NCI-H748 (cell line): ENCODE measurements at regions not wholly inside any gene's neighbourhood (a gene's known extent, or its start where the extent isn't known, plus 50 kb on each side); places are given as distances from the start of the nearest gene placed in this dataset.

Experiments used
- DNase-seq: peaks from one replicate; lab custom pipeline; 2025; ENCODE audit not compliant: unreplicated experiment; lab: John Stamatoyannopoulos, UW

DNA sequence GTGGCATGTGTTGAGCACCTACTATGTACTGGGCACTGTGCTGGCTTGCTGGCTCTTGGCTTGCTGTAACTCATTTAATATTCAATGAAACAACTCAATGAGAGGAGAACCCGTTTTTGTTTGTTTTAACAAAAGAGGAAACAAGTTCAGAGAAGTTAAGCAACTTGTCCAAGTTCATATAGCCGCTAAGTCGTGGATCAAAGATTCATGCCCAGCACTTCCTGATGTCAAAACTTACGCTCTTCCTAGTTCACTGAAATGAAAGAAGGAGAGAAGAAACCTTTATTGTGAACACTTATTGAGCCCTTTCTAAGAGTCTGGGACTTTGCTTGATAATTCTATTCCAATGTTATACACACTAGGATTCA, 475.9 kb downstream of the PTPRU start:
- DNase-seq = no peak

DNA sequence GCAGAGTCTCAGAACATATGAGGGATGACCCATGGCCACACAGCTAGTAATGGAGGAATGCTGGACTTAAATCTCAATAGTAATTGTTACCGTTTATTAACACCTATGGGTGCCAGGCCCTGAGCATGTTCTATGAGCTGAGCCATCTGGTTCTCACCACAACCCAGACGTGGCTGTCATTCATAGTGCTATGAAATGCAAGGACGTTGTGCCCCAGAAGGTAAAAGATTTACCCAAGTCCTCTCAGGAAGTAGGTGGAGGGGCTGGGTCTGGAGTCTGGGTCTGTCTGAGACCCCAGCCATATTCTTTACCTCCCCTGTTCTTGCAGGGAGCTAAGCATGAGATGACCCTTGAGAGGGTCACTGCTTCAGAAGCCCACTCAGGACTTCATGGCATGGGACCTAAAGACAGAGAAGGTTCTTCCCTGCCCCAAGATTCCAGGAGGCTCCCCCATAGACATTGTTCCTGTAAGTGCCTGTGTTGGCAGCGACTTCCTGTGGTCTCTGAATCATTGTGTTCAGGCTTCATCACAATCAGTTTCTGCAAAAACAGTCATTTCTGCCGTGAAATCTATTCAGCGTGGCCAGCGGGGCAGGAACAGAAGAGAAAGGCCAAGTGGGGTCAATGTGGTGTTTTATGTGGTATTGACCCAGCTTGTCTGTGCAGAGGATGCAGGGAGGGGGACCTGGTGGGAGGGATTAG, 475.4 kb downstream of the PTPRU start:
- DNase-seq = no peak

DNA sequence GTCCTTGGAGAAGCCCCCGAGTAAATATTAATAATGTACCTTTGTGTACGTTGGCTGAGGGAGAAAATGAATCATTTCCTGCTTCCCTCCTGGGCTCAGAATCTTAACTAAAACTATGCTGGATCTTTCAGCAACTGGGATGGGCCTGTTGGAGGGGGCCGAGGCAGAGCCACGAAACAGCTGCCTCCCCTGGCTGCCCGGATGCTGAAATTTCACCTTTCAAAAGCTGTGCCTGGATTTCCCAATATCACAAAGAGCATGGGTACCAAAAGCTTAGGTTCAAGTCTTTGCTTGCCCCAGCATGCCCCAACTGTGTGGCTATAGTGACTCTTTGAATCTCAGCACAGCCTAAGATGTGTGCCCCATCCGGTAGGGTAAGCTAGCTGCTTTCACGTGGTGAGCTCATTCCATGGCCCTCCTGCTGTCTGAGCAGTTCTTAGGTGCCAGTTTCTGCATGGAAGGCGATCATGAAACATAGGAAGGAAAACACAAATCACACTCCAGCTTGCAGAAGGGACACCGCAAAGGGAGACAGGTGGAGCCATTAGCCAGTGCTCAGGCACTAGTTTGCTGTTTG, 473.5 kb downstream of the PTPRU start:
- DNase-seq = peak; percentile 21

DNA sequence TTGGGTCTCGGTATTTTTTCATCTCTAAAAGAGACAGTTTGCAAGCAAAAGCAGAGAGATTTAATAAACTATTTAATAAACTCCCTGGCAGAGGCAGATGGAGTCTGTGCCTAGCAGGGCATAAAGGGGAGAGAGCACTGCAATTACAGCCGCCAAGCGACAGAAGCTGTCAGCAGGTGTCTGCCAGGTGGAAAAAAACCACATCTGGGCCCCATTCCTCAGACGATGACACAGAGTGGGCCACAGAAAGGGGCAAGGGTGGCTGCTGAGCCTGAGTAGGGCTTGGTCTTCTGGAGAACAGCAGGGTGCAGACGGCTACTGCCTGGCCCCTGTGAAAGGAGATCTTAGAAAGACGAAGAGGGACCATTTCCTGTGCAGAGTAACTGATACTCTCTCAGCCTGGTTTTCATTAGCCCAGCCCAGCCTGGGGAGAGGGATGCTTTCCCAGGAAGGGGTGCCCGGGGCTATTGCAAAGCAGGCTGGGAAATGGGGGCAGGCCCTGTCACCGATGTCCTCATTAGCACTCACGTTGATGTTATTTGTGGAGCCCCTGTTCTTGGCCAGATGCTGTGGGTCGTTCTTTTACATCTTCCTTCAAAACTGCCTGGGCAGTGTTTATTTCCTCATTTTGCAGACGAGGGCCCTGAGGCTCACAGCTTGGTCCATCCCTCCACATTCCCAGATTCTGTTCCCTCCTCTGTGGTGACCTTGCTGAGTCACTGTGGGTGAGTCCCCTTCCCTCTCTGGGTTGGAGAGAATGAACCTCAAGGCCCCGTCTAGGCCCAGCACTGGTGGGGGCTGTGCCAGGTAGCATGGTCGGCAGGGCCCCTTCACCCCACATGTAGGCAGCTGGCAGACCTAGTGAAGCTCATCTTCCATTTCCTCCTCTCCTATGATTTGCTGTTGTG, 472.7 kb downstream of the PTPRU start:
- peak; percentile 63 for DNase-seq

DNA sequence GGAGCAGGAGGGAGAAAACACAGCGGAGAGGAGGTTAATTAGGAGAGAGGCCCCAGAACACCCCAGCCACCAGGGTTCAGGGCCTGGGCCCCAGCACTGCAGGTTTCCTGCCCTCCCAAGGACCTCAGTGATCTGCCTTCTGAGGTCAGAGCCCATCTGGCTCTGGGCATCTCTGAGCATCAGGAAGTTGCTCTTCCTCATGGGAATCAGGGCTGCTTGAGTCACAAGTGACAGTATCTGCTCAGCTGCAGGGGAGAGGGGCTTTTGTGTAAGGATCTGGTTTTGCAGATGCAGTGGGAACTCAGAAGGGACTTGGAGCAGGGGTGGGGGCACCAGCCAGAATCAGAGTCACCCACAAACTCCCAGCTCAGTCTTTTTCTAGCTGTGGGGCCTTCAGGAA, 472.1 kb downstream of the PTPRU start:
- peak; percentile 30 for DNase-seq

DNA sequence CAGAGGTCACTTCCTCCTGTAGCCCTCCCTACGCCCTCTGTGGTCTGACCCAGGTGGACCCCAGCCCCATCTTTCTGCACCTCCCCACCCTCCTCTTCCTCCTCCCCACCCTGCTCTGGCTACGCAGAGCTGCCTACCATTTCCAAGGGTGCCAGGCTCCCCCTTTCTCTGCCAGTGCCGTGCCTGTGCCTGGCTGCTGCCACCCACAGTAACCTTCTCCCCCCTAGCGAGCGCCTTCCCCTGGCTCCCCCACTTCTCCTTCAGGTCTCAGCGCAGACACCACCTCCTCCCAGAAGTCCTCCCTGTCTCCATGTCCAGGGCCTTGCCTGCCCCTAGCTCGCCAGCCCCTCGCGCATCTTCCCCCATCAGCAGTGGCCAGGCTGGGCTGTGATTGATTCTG, 471.5 kb downstream of the PTPRU start:
- no peak for DNase-seq

DNA sequence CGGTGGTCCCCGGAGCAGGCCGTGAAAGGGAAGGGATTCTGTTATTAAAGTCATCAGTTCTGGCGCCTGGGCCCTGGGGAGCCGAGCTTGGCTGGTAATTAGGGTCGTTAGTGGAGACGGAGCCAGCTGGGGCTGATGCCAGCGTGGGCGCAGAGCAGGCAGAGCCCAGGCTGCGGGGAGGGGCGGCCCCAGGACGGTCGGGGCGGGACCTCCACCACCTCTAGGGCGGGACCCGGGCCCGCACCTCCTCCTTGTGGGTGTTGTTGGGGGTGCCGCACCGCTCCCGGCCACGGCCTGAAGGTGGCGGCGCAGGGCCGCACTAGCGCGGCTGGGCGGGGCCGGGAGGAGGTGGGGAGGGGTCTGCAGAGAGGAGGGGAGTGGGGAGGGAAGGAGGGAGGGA, 470.6 kb downstream of the PTPRU start:
- DNase-seq = peak; percentile 77

DNA sequence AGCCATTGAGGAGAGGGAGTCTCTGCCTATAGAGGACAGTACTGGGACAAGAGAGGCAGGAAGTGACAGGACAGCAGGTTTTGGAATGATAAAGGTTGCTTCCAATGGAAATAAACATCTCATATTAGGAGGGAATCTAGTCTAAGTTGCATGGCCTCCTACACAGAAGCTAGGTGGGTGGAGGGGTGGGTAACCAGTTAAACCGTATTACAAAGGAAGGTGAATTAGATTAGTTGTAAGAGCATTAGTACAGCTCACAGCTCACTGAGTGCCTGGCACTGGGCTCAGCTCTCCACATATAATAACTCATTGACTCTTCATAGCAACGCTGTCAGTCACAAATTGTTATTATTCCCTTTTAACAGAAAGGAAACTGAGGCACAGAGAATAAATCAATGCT, 468.1 kb downstream of the PTPRU start:
- DNase-seq = no peak

DNA sequence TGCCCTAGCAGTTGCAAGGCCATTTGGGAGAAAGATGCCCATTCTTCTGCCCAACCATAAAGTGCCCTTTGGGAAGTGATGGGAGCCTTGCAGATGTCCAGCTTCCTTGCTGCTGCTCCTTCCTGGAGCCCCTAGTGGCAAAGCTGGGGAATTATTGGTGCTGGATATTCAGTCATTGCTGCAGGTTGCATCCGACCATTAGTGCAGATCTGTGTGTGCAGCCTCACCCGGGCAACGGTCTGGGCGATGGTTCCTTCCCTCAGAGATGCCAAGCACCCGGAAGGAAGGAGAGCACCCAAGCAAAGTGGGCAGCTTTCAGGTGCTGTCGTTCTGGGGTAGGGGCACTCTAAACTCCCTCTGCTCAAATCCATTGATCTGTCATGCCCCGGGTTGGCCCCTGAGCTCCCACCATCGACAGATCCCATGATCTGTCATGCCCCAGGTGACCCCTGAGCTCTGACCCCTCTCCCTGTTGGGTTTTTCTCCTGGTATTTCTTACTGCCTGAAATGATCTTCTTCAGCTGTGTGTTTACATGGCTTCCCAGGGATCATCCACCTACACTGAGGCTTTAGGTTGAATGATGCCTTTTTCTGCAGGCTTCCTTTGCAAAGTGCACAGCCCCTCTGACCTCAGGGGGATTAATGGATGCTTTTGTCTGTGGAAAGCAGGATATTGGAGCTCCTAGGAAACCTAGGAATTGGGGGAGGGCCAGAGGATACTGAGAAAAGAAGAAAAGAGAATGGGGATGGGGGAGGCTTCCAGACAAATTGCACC, 467.5 kb downstream of the PTPRU start:
- peak; percentile 61 for DNase-seq

DNA sequence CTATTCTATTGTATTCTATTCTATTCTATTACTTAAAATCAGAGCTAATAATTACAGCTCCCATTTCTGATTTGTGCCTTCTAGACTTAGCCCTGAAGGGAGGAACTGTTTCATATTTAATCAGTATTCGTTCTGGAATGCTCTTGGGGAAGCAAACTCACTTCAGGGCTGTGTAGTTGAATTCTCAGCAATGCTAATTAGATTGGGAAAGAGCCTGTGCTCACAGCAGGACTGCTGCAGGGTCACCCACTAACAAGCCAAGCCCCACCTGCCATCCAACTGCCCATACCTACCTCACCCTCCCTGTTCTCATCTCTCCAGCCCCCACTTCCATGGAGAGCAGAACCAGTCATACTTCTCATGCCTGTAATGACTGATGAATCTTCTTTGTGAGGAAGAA, 464.2 kb downstream of the PTPRU start:
- DNase-seq = peak; percentile 6

DNA sequence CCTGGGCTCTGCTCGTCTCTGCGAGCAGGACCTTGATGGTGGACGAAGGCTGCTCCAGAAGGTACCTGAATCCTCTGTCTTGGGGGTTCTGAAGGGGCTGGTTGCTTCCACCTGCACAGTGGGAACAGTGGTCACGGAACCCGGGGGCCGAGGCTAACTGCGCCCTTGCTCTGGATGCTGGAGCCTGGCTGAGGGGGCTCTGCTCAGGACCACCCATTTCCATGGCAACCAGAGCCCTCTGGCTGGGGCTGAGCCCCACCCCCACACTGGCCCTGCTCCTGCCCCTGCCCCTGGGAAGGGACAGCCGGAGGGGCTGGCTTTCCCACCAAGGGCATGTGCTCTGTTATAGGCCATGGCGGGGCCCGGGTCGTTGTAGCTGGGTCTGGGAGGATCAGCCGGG, 462.3 kb downstream of the PTPRU start:
- DNase-seq = no peak

DNA sequence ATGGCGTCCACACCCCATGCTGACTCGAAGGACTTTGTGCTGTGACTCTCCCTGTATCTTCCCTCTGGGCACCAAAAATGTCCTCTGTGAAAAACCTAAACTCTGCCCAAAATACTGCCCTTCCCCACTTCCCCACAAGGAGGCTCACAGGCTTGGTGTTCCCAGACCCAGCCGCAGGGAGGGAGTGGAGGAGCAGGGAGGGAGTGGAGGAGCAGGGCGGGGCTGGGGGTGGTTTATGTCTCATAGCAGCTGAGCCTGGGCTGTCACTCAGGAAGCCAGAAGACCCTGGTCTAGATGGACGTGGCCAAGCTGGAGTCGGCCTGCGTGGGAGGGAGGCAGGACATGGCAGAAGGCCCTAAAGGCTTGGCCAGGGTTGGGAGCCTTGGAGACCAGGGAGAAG, 461.7 kb downstream of the PTPRU start:
- DNase-seq = peak; percentile 44

DNA sequence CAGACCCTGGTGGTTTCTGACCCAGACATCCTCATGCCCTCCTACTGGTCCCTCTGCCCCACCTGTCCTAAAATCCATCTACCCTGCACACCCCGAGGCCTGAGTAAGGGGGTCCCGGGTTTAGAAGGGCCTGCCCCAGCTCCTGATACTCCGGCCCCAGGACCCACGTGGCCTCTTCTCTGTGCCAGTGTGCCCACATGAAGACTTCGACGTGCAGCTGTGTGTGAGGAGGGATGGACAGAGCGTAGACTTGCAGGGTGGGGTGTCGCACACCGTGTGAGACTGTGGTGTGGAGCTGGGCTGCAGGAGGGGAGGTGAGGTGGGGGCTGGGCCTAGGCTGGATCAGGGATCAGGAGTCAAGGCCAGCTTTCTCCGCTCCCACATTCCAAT, 461.1 kb downstream of the PTPRU start:
- DNase-seq = no peak

DNA sequence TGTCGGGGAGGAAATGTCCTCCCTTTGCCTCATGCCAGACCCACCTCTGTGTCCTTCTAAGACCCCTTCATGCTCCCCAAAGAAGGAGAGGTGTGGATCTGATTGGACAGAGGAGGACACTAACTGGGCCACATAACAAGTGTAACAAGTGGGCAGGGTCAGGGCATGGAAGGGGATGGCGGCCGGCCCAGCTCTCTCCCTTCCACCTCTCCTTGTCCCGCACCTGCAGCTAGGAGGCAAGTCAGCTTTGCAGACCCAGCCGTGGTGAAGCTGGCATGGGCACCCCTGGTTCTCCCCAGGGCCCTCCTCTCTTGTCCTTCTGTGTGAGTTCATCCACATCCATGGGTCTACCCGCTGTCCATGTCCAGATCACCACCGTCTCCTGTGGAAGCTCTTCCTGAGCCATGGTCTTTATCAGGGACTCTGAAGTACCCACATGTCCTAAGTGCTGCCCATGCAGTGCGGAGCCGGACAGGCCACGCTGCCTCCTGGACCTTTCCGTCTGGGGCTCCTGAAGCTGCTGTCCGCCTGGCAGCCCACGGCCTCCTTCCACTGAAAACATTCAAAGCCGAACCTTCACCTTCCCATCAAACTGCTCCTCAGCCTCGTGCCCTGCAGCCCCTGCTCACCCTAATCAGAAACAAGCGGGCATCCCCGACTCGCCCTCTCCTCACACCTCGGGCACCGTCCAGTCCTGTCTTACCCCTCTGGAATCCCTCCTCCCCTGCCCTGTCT, 460.5 kb downstream of the PTPRU start:
- DNase-seq = no peak

DNA sequence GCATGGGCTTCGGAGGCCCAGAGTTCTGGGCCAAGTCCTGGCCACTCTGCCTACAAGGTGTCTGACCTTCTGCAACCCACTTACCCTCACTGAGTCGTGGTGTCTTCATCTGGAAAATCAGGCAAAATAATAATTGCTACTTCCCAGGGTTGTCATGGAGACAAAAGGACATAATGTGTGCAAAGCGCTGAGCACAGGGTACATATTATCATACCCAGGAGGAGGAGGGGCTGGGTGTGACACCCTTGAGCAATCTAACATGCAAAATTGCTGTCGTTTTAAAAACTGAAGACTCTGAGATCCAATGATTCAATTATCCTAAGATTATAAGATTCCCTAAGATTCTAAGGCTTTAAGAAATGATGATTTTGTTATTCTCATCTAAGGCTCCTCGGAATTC, 459.5 kb downstream of the PTPRU start:
- peak; percentile 56 for DNase-seq

DNA sequence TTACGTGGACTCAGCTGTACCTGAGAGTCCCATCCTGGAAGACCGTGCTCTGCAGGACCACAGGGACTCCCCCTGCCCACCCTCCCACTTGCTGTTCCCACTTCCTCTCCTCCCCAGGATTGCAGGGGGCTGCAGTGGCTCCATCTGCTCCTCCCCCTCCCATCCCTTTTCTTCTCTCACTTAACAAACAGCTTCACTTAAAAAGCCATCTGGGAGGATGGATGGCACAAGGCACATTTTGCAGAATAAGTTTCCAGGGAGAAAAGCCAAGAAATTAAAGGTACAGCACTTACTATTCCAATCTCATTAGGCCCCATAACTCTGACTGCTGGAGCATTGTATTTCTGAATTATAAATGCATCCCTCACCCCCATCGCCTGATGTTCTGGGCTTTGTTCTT, 458.7 kb downstream of the PTPRU start:
- no peak for DNase-seq

DNA sequence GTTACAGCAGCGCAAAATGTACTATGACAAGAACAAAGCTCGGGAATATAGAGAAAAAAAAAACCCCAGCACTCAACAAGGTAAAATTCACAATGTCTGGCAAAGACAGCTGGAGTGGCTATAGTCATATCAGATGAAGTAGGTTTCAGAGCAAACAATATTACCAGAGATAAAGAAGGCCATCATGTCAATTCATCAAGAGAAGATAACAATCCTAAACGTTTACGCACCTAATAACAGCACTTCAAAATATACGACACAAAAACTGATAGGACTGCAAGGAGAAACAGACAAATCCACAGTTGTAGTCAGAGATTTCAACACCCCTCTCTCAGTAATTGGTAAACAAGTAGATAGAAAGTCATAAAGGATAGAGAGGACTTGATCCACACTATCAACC, 455.2 kb downstream of the PTPRU start:
- DNase-seq = peak; percentile 37

DNA sequence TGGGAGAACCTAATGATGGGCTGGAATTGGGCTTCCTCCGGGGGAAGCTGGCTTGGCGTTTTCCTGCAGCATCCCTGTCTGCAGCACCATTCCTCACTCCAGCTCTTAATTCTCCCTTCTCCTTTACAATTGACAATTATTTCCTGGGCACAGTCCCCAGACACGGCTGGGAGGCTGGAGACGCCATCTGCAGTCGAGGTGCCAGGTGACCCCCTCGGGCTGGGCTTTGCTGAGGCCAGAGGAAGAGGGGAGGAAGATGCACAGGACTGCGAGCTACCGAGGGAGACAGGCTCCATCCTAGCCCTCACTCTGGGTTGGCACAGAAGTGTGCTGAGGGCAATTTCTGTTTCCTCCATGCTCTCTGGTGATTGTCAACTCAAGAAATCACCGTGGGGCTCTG, 453.8 kb downstream of the PTPRU start:
- no peak for DNase-seq

DNA sequence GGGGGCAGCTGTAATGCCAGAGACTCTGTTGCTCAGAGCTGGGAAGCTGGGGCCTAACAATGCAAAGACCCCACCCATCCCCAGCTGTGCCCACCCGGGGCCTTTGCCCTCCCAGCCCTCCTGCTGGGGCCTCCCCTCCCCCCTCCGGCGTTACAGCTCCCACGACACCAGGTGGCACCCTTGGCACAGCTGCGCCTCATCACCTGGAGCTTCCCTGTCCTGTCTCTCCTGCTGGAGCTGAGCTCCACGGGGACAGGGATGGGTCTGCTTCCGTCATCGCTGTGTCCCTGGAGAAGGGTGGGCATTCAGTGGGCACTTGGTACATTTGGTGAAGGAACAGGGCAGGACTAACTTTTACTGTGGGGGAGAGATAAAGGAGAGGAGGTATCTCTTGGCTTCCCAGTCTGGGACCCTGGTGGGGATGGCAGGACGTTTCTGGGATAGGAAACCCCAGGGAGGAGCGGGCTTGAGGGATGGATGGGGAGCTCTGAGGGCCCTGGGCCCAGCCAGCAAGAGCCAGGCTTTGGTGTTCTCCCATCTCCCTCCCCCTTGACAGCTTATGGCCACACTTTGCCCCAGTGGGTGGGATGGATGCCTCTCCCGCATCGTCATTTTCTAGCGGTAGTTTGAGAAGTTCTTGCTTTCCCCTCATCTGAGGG, 453.2 kb downstream of the PTPRU start:
- no peak for DNase-seq
